Endothelial cell of umbilical vein (primary cell): ENCODE measurements at regions not wholly inside any gene's neighbourhood (a gene's known extent, or its start where the extent isn't known, plus 50 kb on each side); places are given as distances from the start of the nearest gene placed in this dataset.

Experiments
- BruUV-seq: library from RNA; stranded (reverse); fragments of 400-500 nt; replicated peaks from 2 replicates; lab custom pipeline; 2021; lab: Mats Ljungman, UMichigan
- CTCF ChIA-PET: fragments of 300-600, 350-600 bp; sonication (Branson Sonifier 250); formaldehyde crosslinking; loops from one replicate; lab custom pipeline; 2021; ENCODE audit warnings: antibody characterized with exemption, inconsistent platforms; lab: Charles Lee
- POLR2A ChIA-PET: fragments of 300-600, 350-600 bp; sonication (Branson Sonifier 250); formaldehyde crosslinking; loops from one replicate; lab custom pipeline; 2021; ENCODE audit warnings: antibody characterized with exemption, inconsistent platforms; lab: Charles Lee
- DNase-seq: peaks from one replicate; pipeline ENCODE4 v3.0.0-alpha.2; 2011; ENCODE audit warnings: low read depth, low spot score
- FAIRE-seq: peaks from 2 replicates; lab custom pipeline; 2011; peaks lifted over from hg19 to GRCh38; lab: Jason Lieb, UNC
- H2AFZ ChIP-seq: 2 replicates; pipeline ENCODE4 v1.6.0; 2012; ENCODE audit warnings: low read depth, low read length, control low read depth, inconsistent platforms
- H3K27ac ChIP-seq: 2 replicates; pipeline ENCODE4 v1.5.1; 2011; ENCODE audit warnings: low read depth, mild to moderate bottlenecking, control low read depth, low read length, moderate library complexity; ENCODE audit not compliant: insufficient read depth
- H3K27me3 ChIP-seq, 2 experiments: 2 replicates each; pipeline versions ENCODE4 v1.6.0 to v1.6.1; 2011; ENCODE audit warnings: low read length in 2 of 2, mixed read lengths in 1 of 2; ENCODE audit not compliant: control insufficient read depth in 2 of 2, insufficient read depth in 2 of 2
- H3K36me3 ChIP-seq, 2 experiments: 2 replicates in 1 of 2; 3 replicates in 1 of 2; pipeline ENCODE4 v1.5.1; 2011; ENCODE audit warnings: low read length in 2 of 2, mild to moderate bottlenecking in 1 of 2, moderate library complexity in 1 of 2; ENCODE audit not compliant: control insufficient read depth in 2 of 2, insufficient read depth in 2 of 2; ENCODE audit errors: extremely low read depth in 1 of 2
- H3K4me1 ChIP-seq: 3 replicates; pipeline ENCODE4 v1.5.1; 2011; ENCODE audit warnings: mild to moderate bottlenecking, low read length; ENCODE audit not compliant: control insufficient read depth, insufficient read depth; ENCODE audit errors: extremely low read depth
- H3K4me2 ChIP-seq: 2 replicates; pipeline ENCODE4 v1.6.1; 2011; ENCODE audit warnings: low read length, control low read depth, mixed read lengths; ENCODE audit not compliant: insufficient read depth
- H3K4me3 ChIP-seq, 3 experiments: fragments of 200-600 bp in 1 of 3; sonication (generic), shearing (Covaris generic) in 1 of 3; replicated peaks in 1 of 3; 2 replicates each; pipeline ENCODE4 v1.5.1; 2011 to 2016; ENCODE audit warnings: control low read depth in 3 of 3, low read length in 3 of 3, mild to moderate bottlenecking in 2 of 3, inconsistent platforms in 1 of 3, low read depth in 1 of 3, moderate library complexity in 1 of 3; ENCODE audit not compliant: insufficient read depth in 1 of 3
- H3K79me2 ChIP-seq: 2 replicates; pipeline ENCODE4 v1.6.0; 2012; ENCODE audit warnings: low read length, inconsistent platforms; ENCODE audit not compliant: control insufficient read depth, insufficient read depth
- H3K9ac ChIP-seq: replicated peaks from 2 replicates; pipeline ENCODE3; 2011; ENCODE audit warnings: low read length, control low read depth; ENCODE audit not compliant: insufficient read depth; ENCODE audit errors: extremely low read depth
- H3K9me1 ChIP-seq: replicated peaks from 3 replicates; pipeline ENCODE4 v1.6.0; 2011; ENCODE audit warnings: mild to moderate bottlenecking, low read length; ENCODE audit not compliant: control insufficient read depth, insufficient read depth; ENCODE audit errors: extremely low read depth
- H3K9me3 ChIP-seq: replicated peaks from 2 replicates; pipeline ENCODE4 v1.5.1; 2012; ENCODE audit warnings: low read length, inconsistent platforms; ENCODE audit not compliant: control insufficient read depth, insufficient read depth
- H4K20me1 ChIP-seq: replicated peaks from 2 replicates; pipeline ENCODE3; 2011; ENCODE audit warnings: mild to moderate bottlenecking, low read length; ENCODE audit not compliant: control insufficient read depth, insufficient read depth; ENCODE audit errors: extremely low read depth
- EZH2 ChIP-seq: IDR thresholded peaks from 2 replicates; pipeline ENCODE4 v1.6.1; 2012; ENCODE audit warnings: borderline replicate concordance, low read depth, mild to moderate bottlenecking, moderate library complexity, low read length, inconsistent platforms; ENCODE audit not compliant: severe bottlenecking
- FOS ChIP-seq: IDR thresholded peaks from 2 replicates; pipeline ENCODE4 v1.6.1; 2011; ENCODE audit warnings: mild to moderate bottlenecking, low read length, moderate library complexity, borderline replicate concordance; ENCODE audit not compliant: insufficient read depth
- GATA2 ChIP-seq: IDR thresholded peaks from 2 replicates; pipeline ENCODE4 v1.7.0; 2011; ENCODE audit warnings: low read depth, mild to moderate bottlenecking, moderate library complexity, mixed read lengths, low read length; ENCODE audit not compliant: insufficient read length, insufficient read depth
- JUN ChIP-seq: IDR thresholded peaks from 2 replicates; pipeline ENCODE4 v1.6.1; 2011; ENCODE audit warnings: borderline replicate concordance, low read depth; ENCODE audit not compliant: insufficient read length, insufficient read depth
- MYC ChIP-seq: IDR thresholded peaks from one replicate; pipeline ENCODE4 v1.6.1; 2011; ENCODE audit warnings: mild to moderate bottlenecking, low read depth, low read length
- POLR2A ChIP-seq: IDR thresholded peaks from 2 replicates; pipeline ENCODE4 v1.6.1; 2012; ENCODE audit warnings: low read depth, mild to moderate bottlenecking, control low read depth, low read length
- POLR2AphosphoS5 ChIP-seq: IDR thresholded peaks from 2 replicates; pipeline ENCODE4 v1.6.1; 2012; ENCODE audit warnings: low read depth, mild to moderate bottlenecking, control low read depth, low read length, moderate library complexity; ENCODE audit not compliant: insufficient read depth
- dilution Hi-C: fragments of 300-500 bp; cut with MboI; formaldehyde crosslinking; loops from one replicate; pipeline ENCODE4 v1.15.0; 2019; ENCODE audit warnings: low sequenced_read_pairs; ENCODE audit not compliant: extremely low pct_ligation_motif_present
- intact Hi-C: fragments of 100-400 bp; cut with micrococcal nuclease; formaldehyde crosslinking; loops from one replicate; pipeline ENCODE4 v1.10.0; 2022
- TF ChIP-seq, protein P1 (sequence below): IDR thresholded peaks from 2 replicates; pipeline ENCODE4 v1.6.1; 2011; ENCODE audit not compliant: insufficient read depth, insufficient read length
- TF ChIP-seq, protein P2 (sequence below), 2 donors: IDR thresholded peaks; 1 replicate in 1 of 2; 2 replicates in 1 of 2; pipeline ENCODE4 v1.5.1; 2011; ENCODE audit warnings: low read length in 2 of 2, mild to moderate bottlenecking in 2 of 2, moderate library complexity in 2 of 2, control low read depth in 1 of 2, inconsistent platforms in 1 of 2, low read depth in 1 of 2; ENCODE audit not compliant: insufficient read depth in 1 of 2; ENCODE audit errors: extremely low read depth in 1 of 2

DNA sequence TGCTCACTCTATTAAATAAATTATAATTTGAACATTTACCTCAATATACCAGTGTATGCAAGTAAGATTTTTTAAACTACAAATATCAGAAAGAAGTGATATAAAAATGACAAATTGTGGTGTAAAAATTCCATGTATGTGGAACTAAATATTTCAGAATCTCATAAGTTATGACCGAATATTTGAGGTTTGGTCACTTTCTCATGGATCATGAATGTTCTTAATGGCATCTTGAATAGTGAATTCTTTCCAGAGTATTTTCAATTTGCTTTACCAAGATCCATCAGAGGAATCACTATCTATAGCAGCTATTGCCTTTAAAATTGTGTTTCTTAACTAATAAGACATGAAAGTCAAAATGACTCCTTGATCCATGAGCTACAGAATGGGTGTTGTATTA is 950.6 kb downstream of the TBC1D32 start:
- no peak for DNase-seq
- intact Hi-C loops: no loop called here
- no peak for FAIRE-seq
- Histone ChIP-seq H3K9ac (no peak overlapping the region), H3K4me1 (no peaks in the 10 kb centered on the region), H3K9me3 (no peaks in the 10 kb centered on the region), H3K4me2 (no peak overlapping the region), H4K20me1 (no peaks in the 10 kb centered on the region), H3K27me3 (no peaks in the 10 kb centered on the region), H3K27ac (no peak overlapping the region), H3K79me2 (no peaks in the 10 kb centered on the region), H2AFZ (no peak overlapping the region), H3K36me3 (no peaks in the 10 kb centered on the region), H3K4me3 (no peak overlapping the region), H3K9me1 (no peaks in the 10 kb centered on the region)
- ChIA-PET CTCF (interaction anchor here (0.7 kb wide), 1 partner anchor 10 kb away, joined by 4 read pairs; no protein-coding TSS in a partner anchor), POLR2A (no interaction called here)
- no TSS peak for BruUV-seq
- no peak for TF ChIP-seq GATA2
- no peak for TF ChIP-seq POLR2AphosphoS5
- TF ChIP-seq JUN: no peak
- no peak for TF ChIP-seq FOS
- TF ChIP-seq, protein P1, sequence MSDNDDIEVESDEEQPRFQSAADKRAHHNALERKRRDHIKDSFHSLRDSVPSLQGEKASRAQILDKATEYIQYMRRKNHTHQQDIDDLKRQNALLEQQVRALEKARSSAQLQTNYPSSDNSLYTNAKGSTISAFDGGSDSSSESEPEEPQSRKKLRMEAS: no peak
- no peak for TF ChIP-seq MYC
- TF ChIP-seq, protein P2, sequence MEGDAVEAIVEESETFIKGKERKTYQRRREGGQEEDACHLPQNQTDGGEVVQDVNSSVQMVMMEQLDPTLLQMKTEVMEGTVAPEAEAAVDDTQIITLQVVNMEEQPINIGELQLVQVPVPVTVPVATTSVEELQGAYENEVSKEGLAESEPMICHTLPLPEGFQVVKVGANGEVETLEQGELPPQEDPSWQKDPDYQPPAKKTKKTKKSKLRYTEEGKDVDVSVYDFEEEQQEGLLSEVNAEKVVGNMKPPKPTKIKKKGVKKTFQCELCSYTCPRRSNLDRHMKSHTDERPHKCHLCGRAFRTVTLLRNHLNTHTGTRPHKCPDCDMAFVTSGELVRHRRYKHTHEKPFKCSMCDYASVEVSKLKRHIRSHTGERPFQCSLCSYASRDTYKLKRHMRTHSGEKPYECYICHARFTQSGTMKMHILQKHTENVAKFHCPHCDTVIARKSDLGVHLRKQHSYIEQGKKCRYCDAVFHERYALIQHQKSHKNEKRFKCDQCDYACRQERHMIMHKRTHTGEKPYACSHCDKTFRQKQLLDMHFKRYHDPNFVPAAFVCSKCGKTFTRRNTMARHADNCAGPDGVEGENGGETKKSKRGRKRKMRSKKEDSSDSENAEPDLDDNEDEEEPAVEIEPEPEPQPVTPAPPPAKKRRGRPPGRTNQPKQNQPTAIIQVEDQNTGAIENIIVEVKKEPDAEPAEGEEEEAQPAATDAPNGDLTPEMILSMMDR (IDR thresholded peaks at IDR 0.05; ENCODE audit: extremely low read depth in 1 of 2, insufficient read depth in 1 of 2, low read depth in 1 of 2, low read length in 2 of 2): no peak
- no peak for TF ChIP-seq POLR2A
- no peak for TF ChIP-seq EZH2
- dilution Hi-C loops: no loop called here
